ENCODE measurements at regions not wholly inside any gene's neighbourhood (a gene's known extent, or its start where the extent isn't known, plus 50 kb on each side); places are given as distances from the start of the nearest gene placed in this dataset.

GRCh38 chr1:4086085-4086850 is 186.2 kb upstream of the C1orf174 start:
- H3K27me3 ChIP-seq (ENCODE audit: low read length): no peaks in the 10 kb centered on the region
- H3K9ac ChIP-seq (ENCODE audit: low read length): no peak overlapping the region
- H3F3A ChIP-seq (ENCODE audit: insufficient read depth): no peaks in the 10 kb centered on the region
- no peaks in the 10 kb centered on the region for H3K9me3 ChIP-seq (ENCODE audit: insufficient read depth, low read length)
- H3K36me3 ChIP-seq (ENCODE audit: low read length): no peaks in the 10 kb centered on the region
- no peak for TF ChIP-seq CTCF (IDR thresholded peaks at IDR 0.05; ENCODE audit: insufficient read depth, low read length, poor library complexity, severe bottlenecking)
- TF ChIP-seq EZH2phosphoT487 (conservative IDR thresholded peaks at IDR 0.05; ENCODE audit: low read length): no peak
- H4K20me1 ChIP-seq (ENCODE audit: low read depth, low read length): no peaks in the 10 kb centered on the region
- H3K9me2 ChIP-seq (replicated peaks; ENCODE audit: insufficient read depth, low read length): no peaks in the 10 kb centered on the region
- H3K4me2 ChIP-seq (ENCODE audit: low read depth, low read length, poor library complexity, severe bottlenecking): no peak overlapping the region
- H3K79me2 ChIP-seq (ENCODE audit: insufficient read depth, low read length): no peaks in the 10 kb centered on the region
- no peak overlapping the region for H3K27ac ChIP-seq (ENCODE audit: low read depth, low read length)
- no peak overlapping the region for H2AFZ ChIP-seq (ENCODE audit: low read depth, low read length, severe bottlenecking)
- H3K4me3 ChIP-seq (ENCODE audit: insufficient read depth, low read length, poor library complexity, severe bottlenecking): no peak overlapping the region

GRCh38 chr1:4086921-4087320 is 186.8 kb upstream of the C1orf174 start:
- Histone ChIP-seq H4K20me1 (ENCODE audit: low read depth, low read length) (no peaks in the 10 kb centered on the region), H3K27ac (ENCODE audit: low read depth, low read length) (no peak overlapping the region), H3K27me3 (ENCODE audit: low read length) (no peaks in the 10 kb centered on the region), H3K4me2 (ENCODE audit: low read depth, low read length, poor library complexity, severe bottlenecking) (no peak overlapping the region), H3K36me3 (ENCODE audit: low read length) (no peaks in the 10 kb centered on the region), H3F3A (ENCODE audit: insufficient read depth) (no peaks in the 10 kb centered on the region), H3K9me3 (ENCODE audit: insufficient read depth, low read length) (no peaks in the 10 kb centered on the region), H3K9me2 (replicated peaks; ENCODE audit: insufficient read depth, low read length) (no peaks in the 10 kb centered on the region), H3K9ac (ENCODE audit: low read length) (no peak overlapping the region), H3K4me3 (ENCODE audit: insufficient read depth, low read length, poor library complexity, severe bottlenecking) (no peak overlapping the region), H3K79me2 (ENCODE audit: insufficient read depth, low read length) (no peaks in the 10 kb centered on the region), H2AFZ (ENCODE audit: low read depth, low read length, severe bottlenecking) (no peak overlapping the region)
- TF ChIP-seq CTCF (IDR thresholded peaks at IDR 0.05; ENCODE audit: insufficient read depth, low read length, poor library complexity, severe bottlenecking) (no peak), EZH2phosphoT487 (conservative IDR thresholded peaks at IDR 0.05; ENCODE audit: low read length) (no peak)

- H2AFZ ChIP-seq (ENCODE audit: low read depth, low read length, severe bottlenecking): no peak overlapping the region
- H3K27me3 ChIP-seq (ENCODE audit: low read length): no peaks in the 10 kb centered on the region
- H3K4me2 ChIP-seq (ENCODE audit: low read depth, low read length, poor library complexity, severe bottlenecking): no peak overlapping the region
- no peaks in the 10 kb centered on the region for H3K9me3 ChIP-seq (ENCODE audit: insufficient read depth, low read length)
- H3K79me2 ChIP-seq (ENCODE audit: insufficient read depth, low read length): no peaks in the 10 kb centered on the region
- no peaks in the 10 kb centered on the region for H3K36me3 ChIP-seq (ENCODE audit: low read length)
- no peak overlapping the region for H3K4me3 ChIP-seq (ENCODE audit: insufficient read depth, low read length, poor library complexity, severe bottlenecking)
- H3K9me2 ChIP-seq (replicated peaks; ENCODE audit: insufficient read depth, low read length): no peaks in the 10 kb centered on the region
- no peak for TF ChIP-seq EZH2phosphoT487 (conservative IDR thresholded peaks at IDR 0.05; ENCODE audit: low read length)
- no peak for TF ChIP-seq CTCF (IDR thresholded peaks at IDR 0.05; ENCODE audit: insufficient read depth, low read length, poor library complexity, severe bottlenecking)
- H3K27ac ChIP-seq (ENCODE audit: low read depth, low read length): no peak overlapping the region
- no peaks in the 10 kb centered on the region for H3F3A ChIP-seq (ENCODE audit: insufficient read depth)
- no peaks in the 10 kb centered on the region for H4K20me1 ChIP-seq (ENCODE audit: low read depth, low read length)
- H3K9ac ChIP-seq (ENCODE audit: low read length): no peak overlapping the region
These were observed 187.7 kb upstream of the C1orf174 start for GRCh38 chr1:4087530-4088420.
